Prostate gland (tissue), 2 donors: ENCODE measurements at regions not wholly inside any gene's neighbourhood (a gene's known extent, or its start where the extent isn't known, plus 50 kb on each side); places are given as distances from the start of the nearest gene placed in this dataset.
"Not testable (repeated sequence)": the region's sequence is repeated elsewhere in the genome, so short reads cannot be mapped to it uniquely, and the experiment has no call there.

Experiments
- DNase-seq: peaks from one replicate; pipeline ENCODE4 v3.0.0-alpha.2; 2019; ENCODE audit warnings: low spot score
- H3K27ac ChIP-seq, 2 donors: fragments of 200-600 bp; sonication (generic); 2 replicates each; pipeline ENCODE4 v1.5.1; 2017 to 2019
- H3K27me3 ChIP-seq: fragments of 200-600 bp; sonication (generic); replicated peaks from 2 replicates; pipeline ENCODE4 v1.5.1; 2019; ENCODE audit not compliant: insufficient read depth
- H3K36me3 ChIP-seq, 2 donors: fragments of 200-600 bp; sonication (generic); 1 replicate in 1 of 2; 2 replicates in 1 of 2; pipeline versions ENCODE4 v1.5.1 to v1.8.1; 2017 to 2019
- H3K4me1 ChIP-seq: fragments of 200-600 bp; sonication (generic); replicated peaks from 2 replicates; pipeline ENCODE4 v1.5.1; 2019
- H3K4me3 ChIP-seq, 2 donors: fragments of 200-600 bp; sonication (generic); 2 replicates each; pipeline ENCODE4 v1.5.1; 2017 to 2019
- H3K9me3 ChIP-seq: fragments of 200-600 bp; sonication (generic); 2 replicates; pipeline ENCODE4 v1.5.1; 2017
- CTCF ChIP-seq, 4 experiments: fragments of 200-600 bp in 2 of 4; fragments of 450-650 bp in 2 of 4; sonication (generic) in 2 of 4; IDR thresholded peaks; 1 replicate in 3 of 4; 2 replicates in 1 of 4; pipeline ENCODE4 v1.5.1; 2016 to 2019; ENCODE audit warnings: antibody characterized with exemption in 4 of 4, mild to moderate bottlenecking in 2 of 4, moderate library complexity in 2 of 4
- POLR2A ChIP-seq: fragments of 450-650 bp; IDR thresholded peaks from one replicate; pipeline ENCODE4 v1.6.1; 2016; ENCODE audit warnings: antibody characterized with exemption, mild to moderate bottlenecking
- POLR2AphosphoS5 ChIP-seq: sonication (generic); formaldehyde crosslinking; IDR thresholded peaks from one replicate; pipeline ENCODE4 v1.6.1; 2017; ENCODE audit warnings: antibody characterized with exemption
- WGBS: methylation state at CpG from one replicate; pipeline ENCODE4 v1.1.5; 2018; 5-methylcytosine and 5-hydroxymethylcytosine counted together
- intact Hi-C: fragments of 100-400 bp; cut with DNase I; formaldehyde crosslinking; loops from one replicate; pipeline ENCODE4 v1.14.2; 2022

GRCh38 chr12:131207841-131208240 lies 254.1 kb downstream of the ADGRD1 start:
- H3K27ac ChIP-seq, H3K9me3 ChIP-seq, H3K27me3 ChIP-seq, H3K4me1 ChIP-seq, intact Hi-C loops, H3K36me3 ChIP-seq, H3K4me3 ChIP-seq, DNase-seq: not testable (repeated sequence)
- WGBS, result 75% methylated on average over 12 of the region's 21 CpGs

- 72% methylated on average over 4 of the region's 5 CpGs for WGBS
- H3K27me3 ChIP-seq, result peaks cover 6% of the 10 kb centered on the region
- H3K9me3 ChIP-seq, result no peaks in the 10 kb centered on the region
- H3K36me3 ChIP-seq, result no peaks in the 10 kb centered on the region
- intact Hi-C loops, result no loop called here
- no peak overlapping the region for H3K27ac ChIP-seq
- no peaks in the 10 kb centered on the region for H3K4me1 ChIP-seq
- no peak for TF ChIP-seq POLR2AphosphoS5
- TF ChIP-seq CTCF (IDR thresholded peaks at IDR 0.05), result no peak
- TF ChIP-seq POLR2A, result no peak
- no peak overlapping the region for H3K4me3 ChIP-seq
- no peak for DNase-seq
These were observed 254.7 kb downstream of the ADGRD1 start for GRCh38 chr12:131208425-131208824.

GRCh38 chr12:131209082-131210070 lies 255.7 kb downstream of the ADGRD1 start:
- no peak overlapping the region for H3K4me3 ChIP-seq
- H3K27me3 ChIP-seq, result peaks cover 3% of the 10 kb centered on the region
- DNase-seq, result no peak
- TF ChIP-seq POLR2A, result no peak
- TF ChIP-seq POLR2AphosphoS5, result no peak
- no peak for TF ChIP-seq CTCF (IDR thresholded peaks at IDR 0.05)
- 91% methylated on average over 21 of the region's 21 CpGs for WGBS
- no peaks in the 10 kb centered on the region for H3K9me3 ChIP-seq
- no peaks in the 10 kb centered on the region for H3K36me3 ChIP-seq
- H3K27ac ChIP-seq, result no peak overlapping the region
- H3K4me1 ChIP-seq, result no peaks in the 10 kb centered on the region
- intact Hi-C loops, result no loop called here

- peaks cover 2% of the 10 kb centered on the region for H3K27me3 ChIP-seq
- H3K9me3 ChIP-seq, result no peaks in the 10 kb centered on the region
- H3K36me3 ChIP-seq, result no peaks in the 10 kb centered on the region
- TF ChIP-seq POLR2AphosphoS5, result no peak
- TF ChIP-seq CTCF (IDR thresholded peaks at IDR 0.05), result no peak
- TF ChIP-seq POLR2A, result no peak
- intact Hi-C loops, result no loop called here
- DNase-seq, result no peak
- H3K4me1 ChIP-seq, result no peaks in the 10 kb centered on the region
- no peak overlapping the region for H3K4me3 ChIP-seq
- WGBS, result 88% methylated on average over 13 of the region's 13 CpGs
- no peak overlapping the region for H3K27ac ChIP-seq
These were observed 257.0 kb downstream of the ADGRD1 start for GRCh38 chr12:131210506-131211339.

GRCh38 chr12:131211340-131211938 lies 257.7 kb downstream of the ADGRD1 start:
- H3K27ac ChIP-seq, result no peak overlapping the region
- intact Hi-C loops, result no loop called here
- peaks cover 2% of the 10 kb centered on the region for H3K27me3 ChIP-seq
- no peaks in the 10 kb centered on the region for H3K9me3 ChIP-seq
- DNase-seq, result no peak
- no peak for TF ChIP-seq CTCF (IDR thresholded peaks at IDR 0.05)
- TF ChIP-seq POLR2AphosphoS5, result no peak
- TF ChIP-seq POLR2A, result no peak
- H3K36me3 ChIP-seq, result no peaks in the 10 kb centered on the region
- no peak overlapping the region for H3K4me3 ChIP-seq
- no peaks in the 10 kb centered on the region for H3K4me1 ChIP-seq
- WGBS, result 73% methylated on average over 9 of the region's 9 CpGs
